ENCODE measurements at regions not wholly inside any gene's neighbourhood (a gene's known extent, or its start where the extent isn't known, plus 50 kb on each side); places are given as distances from the start of the nearest gene placed in this dataset.

DNA sequence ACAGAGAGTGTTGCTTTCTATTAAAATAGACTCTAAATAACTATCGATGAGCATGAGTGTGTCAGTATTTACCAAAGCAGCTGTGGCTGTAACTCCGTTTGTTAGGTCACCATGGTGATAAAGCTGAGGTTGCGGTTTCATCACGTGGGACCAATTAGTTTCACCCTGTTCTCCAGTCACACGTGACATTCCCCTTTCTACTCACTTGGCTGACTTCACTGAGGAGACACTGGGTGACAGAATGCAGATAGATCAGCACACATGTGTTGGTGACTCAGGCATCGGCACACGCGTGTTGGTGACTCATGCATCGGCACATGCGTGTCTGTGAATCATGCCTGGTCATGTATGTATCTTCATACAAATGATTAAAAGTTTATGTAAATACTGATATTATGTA, 285.4 kb downstream of the THBS2 start:
- TF ChIP-seq, protein P1, sequence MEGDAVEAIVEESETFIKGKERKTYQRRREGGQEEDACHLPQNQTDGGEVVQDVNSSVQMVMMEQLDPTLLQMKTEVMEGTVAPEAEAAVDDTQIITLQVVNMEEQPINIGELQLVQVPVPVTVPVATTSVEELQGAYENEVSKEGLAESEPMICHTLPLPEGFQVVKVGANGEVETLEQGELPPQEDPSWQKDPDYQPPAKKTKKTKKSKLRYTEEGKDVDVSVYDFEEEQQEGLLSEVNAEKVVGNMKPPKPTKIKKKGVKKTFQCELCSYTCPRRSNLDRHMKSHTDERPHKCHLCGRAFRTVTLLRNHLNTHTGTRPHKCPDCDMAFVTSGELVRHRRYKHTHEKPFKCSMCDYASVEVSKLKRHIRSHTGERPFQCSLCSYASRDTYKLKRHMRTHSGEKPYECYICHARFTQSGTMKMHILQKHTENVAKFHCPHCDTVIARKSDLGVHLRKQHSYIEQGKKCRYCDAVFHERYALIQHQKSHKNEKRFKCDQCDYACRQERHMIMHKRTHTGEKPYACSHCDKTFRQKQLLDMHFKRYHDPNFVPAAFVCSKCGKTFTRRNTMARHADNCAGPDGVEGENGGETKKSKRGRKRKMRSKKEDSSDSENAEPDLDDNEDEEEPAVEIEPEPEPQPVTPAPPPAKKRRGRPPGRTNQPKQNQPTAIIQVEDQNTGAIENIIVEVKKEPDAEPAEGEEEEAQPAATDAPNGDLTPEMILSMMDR (IDR thresholded peaks at IDR 0.05), result no peak
- no peak for TF ChIP-seq EZH2 (IDR thresholded peaks at IDR 0.05; ENCODE audit: borderline replicate concordance, insufficient read depth, low read depth, low read length, poor library complexity, severe bottlenecking)

Data from B cell (primary cell).